CD14-positive monocyte (primary cell): ENCODE measurements at regions not wholly inside any gene's neighbourhood (a gene's known extent, or its start where the extent isn't known, plus 50 kb on each side); places are given as distances from the start of the nearest gene placed in this dataset.
"Not testable (repeated sequence)": the region's sequence is repeated elsewhere in the genome, so short reads cannot be mapped to it uniquely, and the experiment has no call there.

Source experiments
- DNase-seq, 3 donors: peaks; one replicate each; pipeline ENCODE4 v3.0.0-alpha.2; 2011 to 2022
- H2AFZ ChIP-seq: 2 replicates; pipeline ENCODE4 v1.6.0; 2012; ENCODE audit warnings: mild to moderate bottlenecking, low read depth, low read length, inconsistent platforms; ENCODE audit not compliant: insufficient read depth, poor library complexity, severe bottlenecking
- H3K27ac ChIP-seq, 2 donors: 1 replicate in 1 of 2; 2 replicates in 1 of 2; pipeline ENCODE4 v1.5.1; 2012 to 2013; ENCODE audit warnings: low read length in 2 of 2, control low read depth in 1 of 2, inconsistent platforms in 1 of 2, low read depth in 1 of 2, mild to moderate bottlenecking in 1 of 2
- H3K27me3 ChIP-seq, 2 donors: one replicate each; pipeline versions ENCODE4 v1.6.0 to v1.6.1; 2011 to 2013; ENCODE audit warnings: low read length in 2 of 2; ENCODE audit not compliant: control insufficient read depth in 2 of 2, insufficient read depth in 2 of 2
- H3K36me3 ChIP-seq, 2 donors: replicated peaks in 1 of 2; 1 replicate in 1 of 2; 2 replicates in 1 of 2; pipeline versions ENCODE4 v1.5.1 to v1.6.1; 2012 to 2013; ENCODE audit warnings: low read length in 2 of 2, control low read depth in 1 of 2, inconsistent platforms in 1 of 2, mild to moderate bottlenecking in 1 of 2; ENCODE audit not compliant: insufficient read depth in 2 of 2, control insufficient read depth in 1 of 2
- H3K4me1 ChIP-seq, 2 donors: 1 replicate in 1 of 2; 2 replicates in 1 of 2; pipeline versions ENCODE4 v1.5.1 to v1.6.1; 2012 to 2013; ENCODE audit warnings: low read length in 2 of 2, control low read depth in 1 of 2, inconsistent platforms in 1 of 2, mild to moderate bottlenecking in 1 of 2, moderate library complexity in 1 of 2; ENCODE audit not compliant: insufficient read depth in 2 of 2, control insufficient read depth in 1 of 2
- H3K4me2 ChIP-seq: replicated peaks from 2 replicates; pipeline ENCODE3; 2012; ENCODE audit warnings: low read length, moderate library complexity, mild to moderate bottlenecking; ENCODE audit not compliant: poor library complexity, severe bottlenecking; ENCODE audit errors: extremely low read depth
- H3K4me3 ChIP-seq, 3 experiments: fragments of 200-600 bp in 1 of 3; sonication (generic) in 1 of 3; replicated peaks in 1 of 3; 1 replicate in 2 of 3; 2 replicates in 1 of 3; pipeline ENCODE4 v1.5.1; 2011 to 2013; ENCODE audit warnings: low read length in 3 of 3, mild to moderate bottlenecking in 3 of 3, control low read depth in 2 of 3, low read depth in 2 of 3, inconsistent platforms in 1 of 3, moderate library complexity in 1 of 3
- H3K79me2 ChIP-seq: 2 replicates; pipeline ENCODE4 v1.6.0; 2012; ENCODE audit warnings: mild to moderate bottlenecking, control low read depth, inconsistent platforms, low read length, moderate library complexity; ENCODE audit not compliant: insufficient read depth
- H3K9ac ChIP-seq: 2 replicates; pipeline ENCODE4 v1.6.0; 2017; ENCODE audit warnings: low read length, mild to moderate bottlenecking; ENCODE audit not compliant: insufficient read depth, poor library complexity, severe bottlenecking
- H3K9me3 ChIP-seq, 2 donors: replicated peaks in 1 of 2; 1 replicate in 1 of 2; 2 replicates in 1 of 2; pipeline versions ENCODE4 v1.5.1 to v1.6.1; 2012 to 2013; ENCODE audit warnings: low read length in 2 of 2, control low read depth in 1 of 2; ENCODE audit not compliant: control insufficient read depth in 1 of 2, insufficient read depth in 1 of 2
- H4K20me1 ChIP-seq: 2 replicates; pipeline ENCODE4 v1.6.0; 2012; ENCODE audit warnings: mild to moderate bottlenecking, low read length, control low read depth, moderate library complexity; ENCODE audit not compliant: insufficient read depth
- H3K27ac Mint-ChIP-seq, 7 donors: one replicate each; pipeline ENCODE4 v1.8.0; 2020; ENCODE audit warnings: mild to moderate bottlenecking in 7 of 7, mixed read lengths in 7 of 7, moderate library complexity in 6 of 7, inconsistent platforms in 2 of 7
- H3K27me3 Mint-ChIP-seq, 3 donors: one replicate each; pipeline ENCODE4 v1.8.0; 2021 to 2022; ENCODE audit warnings: low read depth in 3 of 3, mild to moderate bottlenecking in 3 of 3, mixed read lengths in 3 of 3, moderate library complexity in 3 of 3, inconsistent platforms in 1 of 3
- H3K36me3 Mint-ChIP-seq, 2 donors: one replicate each; pipeline ENCODE4 v1.8.0; 2020; ENCODE audit warnings: mixed read lengths in 2 of 2, inconsistent platforms in 1 of 2, mild to moderate bottlenecking in 1 of 2
- H3K4me1 Mint-ChIP-seq: one replicate; pipeline ENCODE4 v1.8.0; 2020; ENCODE audit warnings: mild to moderate bottlenecking, mixed read lengths
- H3K4me3 Mint-ChIP-seq, 2 donors: one replicate each; pipeline ENCODE4 v1.8.0; 2020; ENCODE audit warnings: mild to moderate bottlenecking in 2 of 2, mixed read lengths in 2 of 2, moderate library complexity in 1 of 2
- H3K9me3 Mint-ChIP-seq, 7 donors: one replicate each; pipeline ENCODE4 v1.8.0; 2020 to 2022; ENCODE audit warnings: mixed read lengths in 7 of 7, mild to moderate bottlenecking in 6 of 7, moderate library complexity in 6 of 7, inconsistent platforms in 2 of 7
- CTCF ChIP-seq: fragments of 200-600 bp; IDR thresholded peaks from one replicate; pipeline ENCODE4 v1.8.0; 2022; ENCODE audit warnings: antibody characterized with exemption, mild to moderate bottlenecking
- WGBS: methylation state at CpG from one replicate; pipeline ENCODE4 v1.1.5; 2013; ENCODE audit warnings: missing lambda C conversion rate; ENCODE audit not compliant: insufficient coverage; 5-methylcytosine and 5-hydroxymethylcytosine counted together
- intact Hi-C, 2 donors: fragments of 100-400 bp; cut with micrococcal nuclease; formaldehyde crosslinking; loops; one replicate each; pipeline versions ENCODE4 v1.15.0 to v1.15.1; 2023

DNA sequence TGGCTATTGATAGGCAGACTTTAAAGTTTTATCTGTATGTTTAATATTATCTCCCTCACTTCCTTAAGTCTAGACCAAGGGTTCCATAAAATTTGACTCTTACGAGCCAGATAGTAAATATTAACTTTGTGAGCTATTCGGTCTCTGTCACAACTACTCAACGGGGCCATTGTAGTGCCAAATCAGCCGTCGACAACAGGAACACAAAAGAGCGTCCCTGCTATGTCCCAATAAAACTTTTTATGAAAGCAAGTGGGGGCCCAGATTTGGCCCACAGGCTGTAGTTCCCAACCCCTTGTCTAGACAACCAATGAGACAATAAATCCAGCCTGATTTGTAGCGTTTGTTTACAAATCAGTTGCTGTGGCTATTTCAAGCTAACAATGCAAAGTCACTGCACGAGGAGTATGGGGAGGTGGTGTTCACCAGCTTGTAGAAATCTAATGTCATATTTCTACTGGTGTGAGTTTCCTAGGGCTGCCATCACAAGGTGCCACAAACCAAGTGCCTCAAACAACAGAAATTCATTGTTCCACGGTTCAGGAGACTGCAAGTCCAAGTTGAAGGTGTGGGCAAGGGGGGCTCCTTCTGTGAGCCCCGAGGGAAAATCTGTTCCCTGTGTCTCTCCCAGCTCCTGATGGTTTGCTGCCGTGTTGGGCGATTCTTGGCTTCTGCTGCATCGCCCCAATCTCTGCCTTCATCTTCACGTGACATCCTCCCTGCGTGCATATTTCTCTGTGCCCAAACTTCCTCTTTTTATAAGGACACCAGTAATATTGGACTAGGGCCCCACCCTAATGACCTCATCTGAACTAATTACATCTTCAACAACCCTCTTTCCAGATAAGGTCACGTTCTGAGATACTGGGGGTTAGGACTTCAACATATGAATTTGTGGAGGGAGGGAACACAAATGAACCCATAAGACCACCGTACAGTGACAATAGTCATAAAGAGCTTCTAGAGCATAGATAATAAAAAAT, 356.0 kb upstream of the JARID2 start:
- Mint-ChIP-seq H3K4me3 (no peak overlapping the region), H3K36me3 (peaks cover 7 to 12% of the 10 kb centered on the region in 2 donors), H3K27ac (peak overlapping the region; percentile 76 to 96 (median 92)), H3K27me3 (peaks cover 0 to 4% (median 1%) of the 10 kb centered on the region in 3 donors), H3K9me3 (peaks cover 8 to 22% (median 20%) of the 10 kb centered on the region in 7 donors), H3K4me1 (peaks cover 37% of the 10 kb centered on the region)
- Histone ChIP-seq H3K79me2 (no peaks in the 10 kb centered on the region), H2AFZ (no peak overlapping the region), H3K27me3 (no peaks in the 10 kb centered on the region), H3K4me1 (peaks cover 27 to 35% of the 10 kb centered on the region in 2 donors), H3K4me3 (no peak overlapping the region), H3K4me2 (no peak overlapping the region), H3K9me3 (peaks cover 8 to 14% of the 10 kb centered on the region in 2 donors), H3K27ac (peak overlapping the region; percentile 25 to 87), H4K20me1 (no peaks in the 10 kb centered on the region), H3K9ac (no peak overlapping the region), H3K36me3 (no peaks in the 10 kb centered on the region)
- peak; percentile 79 to 93 (median 87) for DNase-seq
- intact Hi-C loops, result no loop called here
- no peak for TF ChIP-seq CTCF
- 68% methylated on average over 12 of the region's 17 CpGs for WGBS

DNA sequence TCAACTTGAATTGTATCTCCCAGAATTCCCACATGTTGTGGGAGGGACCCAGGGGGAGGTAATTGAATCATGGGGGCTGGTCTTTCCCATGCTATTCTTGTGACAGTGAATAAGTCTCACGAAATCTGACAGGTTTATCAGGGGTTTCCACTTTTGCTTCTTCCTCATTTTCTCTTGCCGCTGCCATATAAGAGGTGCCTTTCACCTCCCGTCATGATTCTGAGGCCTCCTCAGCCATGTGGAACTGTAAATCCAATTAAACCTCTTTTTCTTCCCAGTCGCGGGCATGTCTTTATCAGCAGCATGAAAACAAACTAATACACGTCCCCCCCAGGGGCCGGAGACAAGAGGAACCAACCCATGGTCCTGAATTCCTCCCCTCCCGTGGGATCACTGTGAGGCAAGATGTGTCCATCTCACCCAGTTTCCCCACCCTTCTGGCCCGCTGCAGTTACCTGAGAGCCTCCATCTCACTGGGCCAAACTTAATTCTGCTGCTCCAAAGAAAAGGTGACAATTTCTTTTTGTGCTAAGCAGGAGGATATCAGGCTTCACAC, 354.0 kb upstream of the JARID2 start:
- H3K27ac Mint-ChIP-seq, result peak overlapping the region in 6 of 7 donors; percentile 30 to 83 (median 62)
- Histone ChIP-seq H3K4me1 (peaks cover 16 to 22% of the 10 kb centered on the region in 2 donors), H3K9me3 (peaks cover 8 to 14% of the 10 kb centered on the region in 2 donors)
- H3K36me3 ChIP-seq, H3K4me2 ChIP-seq, H3K27me3 Mint-ChIP-seq, H3K9ac ChIP-seq, H2AFZ ChIP-seq, H3K4me3 Mint-ChIP-seq, H4K20me1 ChIP-seq, H3K27me3 ChIP-seq, H3K27ac ChIP-seq, H3K4me3 ChIP-seq, intact Hi-C loops, H3K79me2 ChIP-seq: not testable (repeated sequence)
- peaks cover 8 to 22% (median 20%) of the 10 kb centered on the region in 7 donors for H3K9me3 Mint-ChIP-seq
- peaks cover 33% of the 10 kb centered on the region for H3K4me1 Mint-ChIP-seq
- WGBS, result 62% methylated on average over 7 of the region's 9 CpGs
- peaks cover 7 to 12% of the 10 kb centered on the region in 2 donors for H3K36me3 Mint-ChIP-seq
- DNase-seq, result peak in 1 of 3 donors; percentile 81
